ENCODE measurements at regions not wholly inside any gene's neighbourhood (a gene's known extent, or its start where the extent isn't known, plus 50 kb on each side); places are given as distances from the start of the nearest gene placed in this dataset.

DNA sequence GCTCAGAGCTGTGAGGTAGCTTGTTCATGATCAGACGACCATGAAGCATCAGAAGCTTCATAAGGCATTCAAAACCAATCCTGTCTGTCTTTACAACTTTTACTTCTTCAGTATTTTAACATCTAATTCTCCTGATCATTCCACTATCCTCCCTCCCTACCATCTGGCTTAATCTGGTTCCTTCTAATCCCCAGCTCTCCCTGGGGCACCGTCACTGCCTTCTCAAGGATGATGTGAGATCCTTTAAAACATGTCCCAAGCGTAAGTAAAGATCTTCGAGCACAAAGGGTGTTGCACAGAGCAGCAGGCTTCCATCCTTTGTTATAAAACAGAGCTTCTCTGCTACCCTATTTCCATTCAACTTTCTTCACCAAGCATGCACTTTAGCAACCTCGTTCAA is 362.7 kb upstream of the ARRDC4 start:
- no peaks in the 10 kb centered on the region for H3K9me2 ChIP-seq (replicated peaks; ENCODE audit: control insufficient read depth, low read length)
- H3K4me2 ChIP-seq (ENCODE audit: low read length): no peak overlapping the region
- H3K4me1 ChIP-seq (ENCODE audit: control insufficient read depth, low read length): no peaks in the 10 kb centered on the region
- H3F3A ChIP-seq (ENCODE audit: control insufficient read depth, insufficient read depth): no peaks in the 10 kb centered on the region
- no peaks in the 10 kb centered on the region for H3K36me3 ChIP-seq (ENCODE audit: control insufficient read depth, low read length)
- TF ChIP-seq EZH2phosphoT487 (IDR thresholded peaks at IDR 0.05; ENCODE audit: borderline replicate concordance, low read length): no peak
- TF ChIP-seq, protein P1, sequence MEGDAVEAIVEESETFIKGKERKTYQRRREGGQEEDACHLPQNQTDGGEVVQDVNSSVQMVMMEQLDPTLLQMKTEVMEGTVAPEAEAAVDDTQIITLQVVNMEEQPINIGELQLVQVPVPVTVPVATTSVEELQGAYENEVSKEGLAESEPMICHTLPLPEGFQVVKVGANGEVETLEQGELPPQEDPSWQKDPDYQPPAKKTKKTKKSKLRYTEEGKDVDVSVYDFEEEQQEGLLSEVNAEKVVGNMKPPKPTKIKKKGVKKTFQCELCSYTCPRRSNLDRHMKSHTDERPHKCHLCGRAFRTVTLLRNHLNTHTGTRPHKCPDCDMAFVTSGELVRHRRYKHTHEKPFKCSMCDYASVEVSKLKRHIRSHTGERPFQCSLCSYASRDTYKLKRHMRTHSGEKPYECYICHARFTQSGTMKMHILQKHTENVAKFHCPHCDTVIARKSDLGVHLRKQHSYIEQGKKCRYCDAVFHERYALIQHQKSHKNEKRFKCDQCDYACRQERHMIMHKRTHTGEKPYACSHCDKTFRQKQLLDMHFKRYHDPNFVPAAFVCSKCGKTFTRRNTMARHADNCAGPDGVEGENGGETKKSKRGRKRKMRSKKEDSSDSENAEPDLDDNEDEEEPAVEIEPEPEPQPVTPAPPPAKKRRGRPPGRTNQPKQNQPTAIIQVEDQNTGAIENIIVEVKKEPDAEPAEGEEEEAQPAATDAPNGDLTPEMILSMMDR (IDR thresholded peaks at IDR 0.05; ENCODE audit: low read depth, low read length, poor library complexity, severe bottlenecking): no peak
- no peaks in the 10 kb centered on the region for H3K27me3 ChIP-seq (ENCODE audit: control insufficient read depth, low read length)
- no peaks in the 10 kb centered on the region for H3K9me3 ChIP-seq (ENCODE audit: control insufficient read depth, insufficient read depth, low read length)
- H3K79me2 ChIP-seq (ENCODE audit: control insufficient read depth, low read length): no peaks in the 10 kb centered on the region
- no peak overlapping the region for H3K27ac ChIP-seq (ENCODE audit: low read depth, low read length)
- H4K20me1 ChIP-seq (ENCODE audit: control insufficient read depth, insufficient read depth, low read depth, low read length): no peaks in the 10 kb centered on the region
- H3K4me3 ChIP-seq (ENCODE audit: low read length): no peak overlapping the region

DNA sequence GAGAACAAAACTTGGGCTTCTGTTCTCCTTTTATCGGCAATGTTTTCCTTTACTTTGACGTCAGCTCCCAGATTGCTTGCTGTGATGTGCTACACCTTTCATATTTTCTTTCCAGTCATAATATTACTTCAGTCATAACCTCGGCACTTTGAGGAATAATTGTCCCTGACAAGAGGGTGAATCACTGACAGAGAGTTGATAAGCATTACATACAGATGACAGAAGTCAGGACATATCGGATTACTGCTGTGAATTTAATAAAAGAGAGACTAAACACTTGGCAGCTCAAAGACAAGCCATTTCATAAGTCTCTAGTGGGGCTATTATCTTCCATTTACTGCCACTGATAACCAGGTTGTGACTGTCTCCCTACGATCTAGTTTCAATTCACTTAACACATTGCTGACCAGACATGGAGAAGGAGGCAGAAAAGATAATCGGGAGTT is 362.1 kb upstream of the ARRDC4 start:
- Histone ChIP-seq H3K27me3 (ENCODE audit: control insufficient read depth, low read length) (no peaks in the 10 kb centered on the region), H3K9me3 (ENCODE audit: control insufficient read depth, insufficient read depth, low read length) (no peaks in the 10 kb centered on the region), H3K4me3 (ENCODE audit: low read length) (no peak overlapping the region), H3K36me3 (ENCODE audit: control insufficient read depth, low read length) (no peaks in the 10 kb centered on the region), H4K20me1 (ENCODE audit: control insufficient read depth, insufficient read depth, low read depth, low read length) (no peaks in the 10 kb centered on the region), H3K9me2 (replicated peaks; ENCODE audit: control insufficient read depth, low read length) (no peaks in the 10 kb centered on the region), H3K4me1 (ENCODE audit: control insufficient read depth, low read length) (no peaks in the 10 kb centered on the region), H3F3A (ENCODE audit: control insufficient read depth, insufficient read depth) (no peaks in the 10 kb centered on the region), H3K79me2 (ENCODE audit: control insufficient read depth, low read length) (no peaks in the 10 kb centered on the region), H3K27ac (ENCODE audit: low read depth, low read length) (no peak overlapping the region), H3K4me2 (ENCODE audit: low read length) (no peak overlapping the region)
- no peak for TF ChIP-seq EZH2phosphoT487 (IDR thresholded peaks at IDR 0.05; ENCODE audit: borderline replicate concordance, low read length)
- TF ChIP-seq, protein P1 (IDR thresholded peaks at IDR 0.05; ENCODE audit: low read depth, low read length, poor library complexity, severe bottlenecking): no peak

DNA sequence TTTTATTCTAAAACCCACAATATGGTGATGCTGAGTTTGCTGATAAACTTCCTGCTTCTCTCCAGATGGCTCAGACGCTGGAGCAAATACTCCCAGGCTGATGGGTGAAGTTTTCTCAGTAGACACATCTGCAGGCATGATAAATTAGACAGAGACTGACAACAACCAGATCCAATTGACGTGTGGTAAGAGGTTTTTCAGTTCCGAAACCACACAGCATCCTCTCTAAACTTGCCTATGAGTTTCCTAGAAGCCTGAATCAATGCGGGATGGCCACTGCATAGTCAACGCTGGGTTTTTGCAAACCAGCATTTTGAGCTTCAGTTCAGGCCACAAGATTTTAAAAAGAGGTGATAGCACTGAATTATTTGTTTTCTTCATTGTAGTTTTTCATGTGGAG is 360.3 kb upstream of the ARRDC4 start:
- H3K36me3 ChIP-seq (ENCODE audit: control insufficient read depth, low read length): no peaks in the 10 kb centered on the region
- TF ChIP-seq, protein P1 (IDR thresholded peaks at IDR 0.05; ENCODE audit: low read depth, low read length, poor library complexity, severe bottlenecking): no peak
- H3F3A ChIP-seq (ENCODE audit: control insufficient read depth, insufficient read depth): no peaks in the 10 kb centered on the region
- H4K20me1 ChIP-seq (ENCODE audit: control insufficient read depth, insufficient read depth, low read depth, low read length): no peaks in the 10 kb centered on the region
- no peak overlapping the region for H3K27ac ChIP-seq (ENCODE audit: low read depth, low read length)
- no peak overlapping the region for H3K4me3 ChIP-seq (ENCODE audit: low read length)
- no peaks in the 10 kb centered on the region for H3K9me2 ChIP-seq (replicated peaks; ENCODE audit: control insufficient read depth, low read length)
- H3K4me2 ChIP-seq (ENCODE audit: low read length): no peak overlapping the region
- no peaks in the 10 kb centered on the region for H3K4me1 ChIP-seq (ENCODE audit: control insufficient read depth, low read length)
- no peaks in the 10 kb centered on the region for H3K27me3 ChIP-seq (ENCODE audit: control insufficient read depth, low read length)
- no peaks in the 10 kb centered on the region for H3K9me3 ChIP-seq (ENCODE audit: control insufficient read depth, insufficient read depth, low read length)
- no peaks in the 10 kb centered on the region for H3K79me2 ChIP-seq (ENCODE audit: control insufficient read depth, low read length)

DNA sequence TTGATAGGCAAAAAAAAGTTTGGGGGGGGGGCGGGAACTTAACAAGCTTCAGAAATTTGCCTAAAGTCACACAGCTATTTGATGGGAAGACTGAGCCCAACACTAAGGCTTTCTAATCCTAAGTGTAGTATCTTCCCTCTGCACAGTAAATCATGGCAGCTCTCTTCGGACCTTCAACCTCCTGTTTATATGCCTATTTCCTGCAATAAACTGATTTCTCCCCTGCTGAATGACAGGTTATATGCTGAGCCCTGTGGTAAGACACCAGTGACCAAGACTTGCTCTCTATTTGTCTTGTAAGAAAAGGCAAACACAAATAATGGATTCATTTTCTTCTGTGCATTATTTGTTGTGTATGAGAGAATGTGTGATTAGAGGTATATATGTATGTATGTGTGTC is 355.8 kb upstream of the ARRDC4 start:
- TF ChIP-seq, protein P1 (IDR thresholded peaks at IDR 0.05; ENCODE audit: low read depth, low read length, poor library complexity, severe bottlenecking): no peak
- no peak overlapping the region for H3K4me2 ChIP-seq (ENCODE audit: low read length)
- no peak overlapping the region for H3K27ac ChIP-seq (ENCODE audit: low read depth, low read length)
- no peaks in the 10 kb centered on the region for H3K9me2 ChIP-seq (replicated peaks; ENCODE audit: control insufficient read depth, low read length)
- no peaks in the 10 kb centered on the region for H4K20me1 ChIP-seq (ENCODE audit: control insufficient read depth, insufficient read depth, low read depth, low read length)
- no peaks in the 10 kb centered on the region for H3K27me3 ChIP-seq (ENCODE audit: control insufficient read depth, low read length)
- no peaks in the 10 kb centered on the region for H3K79me2 ChIP-seq (ENCODE audit: control insufficient read depth, low read length)
- no peaks in the 10 kb centered on the region for H3K4me1 ChIP-seq (ENCODE audit: control insufficient read depth, low read length)
- H3K36me3 ChIP-seq (ENCODE audit: control insufficient read depth, low read length): no peaks in the 10 kb centered on the region
- no peaks in the 10 kb centered on the region for H3K9me3 ChIP-seq (ENCODE audit: control insufficient read depth, insufficient read depth, low read length)
- no peaks in the 10 kb centered on the region for H3F3A ChIP-seq (ENCODE audit: control insufficient read depth, insufficient read depth)
- H3K4me3 ChIP-seq (ENCODE audit: low read length): no peak overlapping the region
